ENCODE measurements at regions not wholly inside any gene's neighbourhood (a gene's known extent, or its start where the extent isn't known, plus 50 kb on each side); places are given as distances from the start of the nearest gene placed in this dataset.

GRCh38 chr1:55541296-55541695 lies 326.1 kb upstream of the USP24 start:
- H4K8ac ChIP-seq (ENCODE audit: extremely low read depth, insufficient read depth, low read length) = no peak overlapping the region
- H4K91ac ChIP-seq (replicated peaks; ENCODE audit: insufficient read length, low read length) = no peak overlapping the region
- H3K79me1 ChIP-seq (ENCODE audit: low read depth, low read length) = no peaks in the 10 kb centered on the region
- H3K23me2 ChIP-seq (ENCODE audit: low read depth, low read length) = no peaks in the 10 kb centered on the region; the same call in 1 of the 2 replicates
- H3K56ac ChIP-seq (replicated peaks; ENCODE audit: insufficient read length, low read depth, low read length) = no peak overlapping the region
- H3K23ac ChIP-seq (ENCODE audit: insufficient read length) = no peak overlapping the region
- H3K14ac ChIP-seq (ENCODE audit: insufficient read length) = no peak overlapping the region
- no peak overlapping the region for H3K4me3 ChIP-seq (ENCODE audit: extremely low read depth in 1 of 4, insufficient read depth in 2 of 4, low read depth in 3 of 4, low read length in 4 of 4)
- H3K4me1 ChIP-seq (replicated peaks in 1 of 4; ENCODE audit: control insufficient read depth in 3 of 4, insufficient read depth in 4 of 4, low read length in 3 of 4) = no peaks in the 10 kb centered on the region
- no peak overlapping the region for H4K5ac ChIP-seq (ENCODE audit: insufficient read length, low read depth, low read length)
- ChIA-PET CTCF (ENCODE audit: partially characterized antibody) (no interaction called here), POLR2A (ENCODE audit: partially characterized antibody) (no interaction called here)
- H3K18ac ChIP-seq (ENCODE audit: extremely low read depth, low read length) = no peak overlapping the region
- H3K4ac ChIP-seq (replicated peaks; ENCODE audit: insufficient read length, low read depth, low read length) = no peak overlapping the region
- FAIRE-seq (no peak), DNase-seq (ENCODE audit: low read depth in 1 of 2, low spot score in 2 of 2) (no peak)
- TF ChIP-seq BCL11A (IDR thresholded peaks at IDR 0.05; ENCODE audit: low read depth in 2 of 2, low read length in 2 of 2) = no peak
- TF ChIP-seq CBX8 (IDR thresholded peaks at IDR 0.05; ENCODE audit: borderline replicate concordance, low read depth, low read length) = no peak
- no peak overlapping the region for H2AFZ ChIP-seq (ENCODE audit: low read length)
- 94% methylated on average over 1 of the region's 1 CpG; no CpG with 5 or more reads in 1 of the 2 experiments for WGBS, 2 experiments (ENCODE audit: extremely low coverage in 1 of 2, insufficient coverage in 1 of 2, insufficient read length in 1 of 2, insufficient replicate concordance in 2 of 2, low coverage in 1 of 2, low lambda C conversion rate in 2 of 2, missing lambda C conversion rate in 1 of 2)
- H3K27me3 ChIP-seq (replicated peaks in 1 of 4; ENCODE audit: control insufficient read depth in 3 of 4, extremely low read depth in 1 of 4, insufficient read depth in 3 of 4, low read length in 3 of 4) = peaks cover 0 to 1% (median 0%) of the 10 kb centered on the region in 4 experiments; a peak in 2 of 7 replicates
- no peaks in the 10 kb centered on the region for H3K79me2 ChIP-seq (ENCODE audit: control insufficient read depth in 1 of 2, insufficient read depth in 2 of 2, low read length in 2 of 2)
- no peak overlapping the region for H3K9ac ChIP-seq (replicated peaks in 1 of 4; ENCODE audit: extremely low read depth in 1 of 4, low read depth in 3 of 4, low read length in 3 of 4)
- H2BK15ac ChIP-seq (ENCODE audit: low read length) = no peak overlapping the region
- H3K27ac ChIP-seq (ENCODE audit: low read depth, low read length) = no peak overlapping the region
- no peak overlapping the region for H2AK5ac ChIP-seq (ENCODE audit: low read depth, low read length)
- no peak overlapping the region for H2BK120ac ChIP-seq (replicated peaks; ENCODE audit: low read depth, low read length)
- H3K9me3 ChIP-seq (ENCODE audit: insufficient read depth in 2 of 2, low read depth in 1 of 2, low read length in 1 of 2) = no peaks in the 10 kb centered on the region
- H3K4me2 ChIP-seq (ENCODE audit: insufficient read depth in 1 of 2, low read depth in 2 of 2, low read length in 2 of 2) = no peak overlapping the region
- no peaks in the 10 kb centered on the region for H3K36me3 ChIP-seq (ENCODE audit: control insufficient read depth in 2 of 4, insufficient read depth in 4 of 4, low read length in 3 of 4)
- no peak overlapping the region for H2BK20ac ChIP-seq (ENCODE audit: low read length)
- H2BK12ac ChIP-seq (ENCODE audit: low read depth, low read length) = no peak overlapping the region
- no peaks in the 10 kb centered on the region for H4K20me1 ChIP-seq (replicated peaks in 1 of 2; ENCODE audit: control insufficient read depth in 1 of 2, insufficient read depth in 2 of 2, low read length in 2 of 2)
- H2BK5ac ChIP-seq (ENCODE audit: low read depth, low read length) = no peak overlapping the region
